Mesenchymal stem cell (in vitro differentiated cells and primary cell): ENCODE measurements at regions not wholly inside any gene's neighbourhood (a gene's known extent, or its start where the extent isn't known, plus 50 kb on each side); places are given as distances from the start of the nearest gene placed in this dataset.

ENCODE experiments used
- DNase-seq: peaks from one replicate; pipeline ENCODE4 v3.0.0-alpha.2; 2013
- H2AFZ ChIP-seq: one replicate; pipeline ENCODE4 v1.6.1; 2013; ENCODE audit warnings: low read depth, mild to moderate bottlenecking, control low read depth, inconsistent platforms, low read length, moderate library complexity
- H2AK5ac ChIP-seq: 2 replicates; pipeline ENCODE4 v1.6.1; 2013; ENCODE audit warnings: low read length, moderate library complexity, mild to moderate bottlenecking, inconsistent platforms; ENCODE audit not compliant: severe bottlenecking
- H2BK120ac ChIP-seq: one replicate; pipeline ENCODE4 v1.6.1; 2013; ENCODE audit warnings: low read depth, mild to moderate bottlenecking, inconsistent platforms, low read length, moderate library complexity
- H2BK12ac ChIP-seq, 2 experiments: one replicate each; pipeline ENCODE4 v1.6.1; 2013; ENCODE audit warnings: inconsistent platforms in 2 of 2, low read length in 2 of 2, mild to moderate bottlenecking in 2 of 2, moderate library complexity in 2 of 2, control low read depth in 1 of 2
- H2BK15ac ChIP-seq: one replicate; pipeline ENCODE4 v1.6.1; 2013; ENCODE audit warnings: mild to moderate bottlenecking, low read depth, inconsistent platforms; ENCODE audit not compliant: poor library complexity, severe bottlenecking
- H2BK5ac ChIP-seq: 2 replicates; pipeline ENCODE4 v1.6.1; 2013; ENCODE audit warnings: low read depth, mild to moderate bottlenecking, low read length, control low read depth, inconsistent platforms; ENCODE audit not compliant: poor library complexity, severe bottlenecking
- H3K14ac ChIP-seq, 2 experiments: one replicate each; pipeline ENCODE4 v1.6.1; 2013; ENCODE audit warnings: inconsistent platforms in 2 of 2, low read length in 2 of 2, control low read depth in 1 of 2, mild to moderate bottlenecking in 1 of 2, moderate library complexity in 1 of 2
- H3K18ac ChIP-seq, 2 experiments: one replicate each; pipeline ENCODE4 v1.6.1; 2013; ENCODE audit warnings: inconsistent platforms in 2 of 2, low read length in 2 of 2, control low read depth in 1 of 2, low read depth in 1 of 2, mild to moderate bottlenecking in 1 of 2
- H3K23ac ChIP-seq, 2 experiments: one replicate each; pipeline ENCODE4 v1.6.1; 2013; ENCODE audit warnings: inconsistent platforms in 2 of 2, low read length in 2 of 2, mild to moderate bottlenecking in 2 of 2, moderate library complexity in 2 of 2, control low read depth in 1 of 2
- H3K27ac ChIP-seq: 2 replicates; pipeline ENCODE4 v1.5.1; 2013; ENCODE audit warnings: mild to moderate bottlenecking, moderate library complexity, low read length, control low read depth, inconsistent platforms; ENCODE audit not compliant: poor library complexity, severe bottlenecking
- H3K27me3 ChIP-seq, 2 experiments: 2 replicates each; pipeline versions ENCODE4 v1.6.1 to v1.7.0; 2013; ENCODE audit warnings: low read length in 2 of 2, mild to moderate bottlenecking in 2 of 2, moderate library complexity in 2 of 2, control low read depth in 1 of 2, inconsistent platforms in 1 of 2; ENCODE audit not compliant: control insufficient read depth in 1 of 2, insufficient read depth in 1 of 2
- H3K36me3 ChIP-seq, 2 experiments: 2 replicates each; pipeline versions ENCODE4 v1.6.1 to v1.7.0; 2013; ENCODE audit warnings: low read length in 2 of 2, control low read depth in 1 of 2, inconsistent platforms in 1 of 2, low read depth in 1 of 2, mild to moderate bottlenecking in 1 of 2; ENCODE audit not compliant: insufficient read depth in 2 of 2, control insufficient read depth in 1 of 2
- H3K4ac ChIP-seq, 2 experiments: one replicate each; pipeline ENCODE4 v1.6.1; 2013; ENCODE audit warnings: inconsistent platforms in 2 of 2, low read length in 2 of 2, mild to moderate bottlenecking in 2 of 2, moderate library complexity in 2 of 2, control low read depth in 1 of 2, low read depth in 1 of 2
- H3K4me1 ChIP-seq: 2 replicates; pipeline ENCODE4 v1.6.1; 2013; ENCODE audit warnings: low read depth, low read length, control low read depth; ENCODE audit not compliant: control insufficient read depth, insufficient read depth
- H3K4me2 ChIP-seq: 2 replicates; pipeline ENCODE4 v1.6.1; 2013; ENCODE audit warnings: low read length, mild to moderate bottlenecking, inconsistent platforms; ENCODE audit not compliant: poor library complexity, severe bottlenecking
- H3K4me3 ChIP-seq, 2 experiments: 2 replicates each; pipeline versions ENCODE4 v1.5.1 to v1.7.0; 2013; ENCODE audit warnings: low read length in 2 of 2, mild to moderate bottlenecking in 2 of 2, control low read depth in 1 of 2, low read depth in 1 of 2; ENCODE audit not compliant: insufficient read depth in 1 of 2
- H3K79me1 ChIP-seq: replicated peaks from 2 replicates; pipeline ENCODE4 v1.6.1; 2013; ENCODE audit warnings: mild to moderate bottlenecking, control low read depth, low read length, inconsistent platforms; ENCODE audit not compliant: poor library complexity, severe bottlenecking
- H3K9ac ChIP-seq: 2 replicates; pipeline ENCODE4 v1.7.0; 2013; ENCODE audit warnings: mild to moderate bottlenecking, low read length, moderate library complexity
- H3K9me3 ChIP-seq: 2 replicates; pipeline ENCODE4 v1.7.0; 2013; ENCODE audit warnings: mild to moderate bottlenecking, low read length; ENCODE audit not compliant: control insufficient read depth
- H4K8ac ChIP-seq: one replicate; pipeline ENCODE4 v1.6.1; 2013; ENCODE audit warnings: inconsistent platforms, mild to moderate bottlenecking, low read length, moderate library complexity
- H4K91ac ChIP-seq: one replicate; pipeline ENCODE4 v1.6.1; 2013; ENCODE audit warnings: mild to moderate bottlenecking, low read length, inconsistent platforms
- WGBS: methylation state at CpG from one replicate; pipeline ENCODE4 v1.1.7; 2013; ENCODE audit warnings: mixed read lengths; 5-methylcytosine and 5-hydroxymethylcytosine counted together

DNA sequence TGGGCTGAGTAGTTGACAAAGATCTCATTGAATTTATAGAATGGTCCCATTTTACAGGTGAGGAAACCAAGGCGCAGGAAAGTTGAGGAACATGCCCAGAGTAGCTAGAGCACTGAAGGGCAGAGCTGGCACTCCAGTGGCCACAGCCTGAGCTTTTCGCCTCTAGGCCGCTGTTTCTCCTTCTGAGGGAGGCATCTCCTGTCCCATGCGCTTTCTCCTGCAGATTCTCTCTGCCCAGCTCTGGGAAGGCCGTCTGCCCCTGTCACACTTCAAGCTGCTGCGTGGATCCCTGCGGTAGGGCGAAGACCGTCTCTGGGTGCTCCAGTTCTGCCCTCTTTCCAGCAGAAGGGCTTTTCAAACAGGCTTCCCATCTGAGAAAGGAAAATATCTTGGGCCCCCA, 159.9 kb downstream of the ACTL8 start:
- Histone ChIP-seq H3K18ac (no peak overlapping the region), H3K9ac (no peak overlapping the region), H3K4ac (no peak overlapping the region), H3K14ac (no peak overlapping the region), H3K27me3 (peaks cover 0 to 64% of the 10 kb centered on the region in 2 experiments), H2AK5ac (no peak overlapping the region), H3K4me1 (no peaks in the 10 kb centered on the region), H3K27ac (no peak overlapping the region), H2BK5ac (no peak overlapping the region), H2BK120ac (no peak overlapping the region), H3K4me2 (no peak overlapping the region), H3K4me3 (no peak overlapping the region), H3K23ac (no peak overlapping the region), H3K36me3 (no peaks in the 10 kb centered on the region), H3K9me3 (no peaks in the 10 kb centered on the region), H2AFZ (no peak overlapping the region), H4K8ac (no peak overlapping the region), H3K79me1 (no peaks in the 10 kb centered on the region), H2BK15ac (no peak overlapping the region), H4K91ac (no peak overlapping the region), H2BK12ac (no peak overlapping the region)
- no peak for DNase-seq
- 61% methylated on average over 9 of the region's 9 CpGs for WGBS

DNA sequence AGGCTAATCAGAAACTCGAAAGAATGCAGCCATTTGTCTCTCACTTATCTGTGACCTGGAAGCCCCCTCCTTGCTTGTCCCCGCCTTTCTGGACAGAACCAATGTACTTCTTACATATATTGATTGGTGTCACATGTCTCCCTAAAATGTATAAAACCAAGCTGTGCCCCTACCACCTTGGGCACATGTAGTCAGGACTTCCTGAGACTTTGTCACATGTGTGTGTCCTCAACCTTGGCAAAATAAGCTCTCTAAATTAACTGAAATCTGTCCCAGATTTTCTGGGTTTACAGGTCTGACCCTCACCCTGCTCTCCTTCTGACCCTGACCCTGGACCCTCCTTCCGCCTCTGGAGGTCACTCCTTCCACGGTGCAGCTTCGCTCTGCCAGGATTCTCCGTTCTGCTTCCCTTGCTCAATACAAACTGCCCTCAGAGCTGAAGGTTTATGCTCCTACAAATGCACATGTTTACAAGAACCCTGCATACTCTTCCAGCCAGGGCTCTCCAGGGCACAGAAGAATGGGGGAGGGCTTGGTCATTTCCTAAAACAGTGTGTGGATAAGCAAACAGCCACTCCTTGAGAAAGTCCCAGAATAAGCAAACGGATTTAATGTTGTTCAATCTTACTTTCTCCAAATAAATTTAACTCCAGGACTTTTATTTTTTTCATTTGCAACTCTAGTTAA, 160.5 kb downstream of the ACTL8 start:
- 32% methylated on average over 7 of the region's 7 CpGs for WGBS
- H3K36me3 ChIP-seq, result no peaks in the 10 kb centered on the region

DNA sequence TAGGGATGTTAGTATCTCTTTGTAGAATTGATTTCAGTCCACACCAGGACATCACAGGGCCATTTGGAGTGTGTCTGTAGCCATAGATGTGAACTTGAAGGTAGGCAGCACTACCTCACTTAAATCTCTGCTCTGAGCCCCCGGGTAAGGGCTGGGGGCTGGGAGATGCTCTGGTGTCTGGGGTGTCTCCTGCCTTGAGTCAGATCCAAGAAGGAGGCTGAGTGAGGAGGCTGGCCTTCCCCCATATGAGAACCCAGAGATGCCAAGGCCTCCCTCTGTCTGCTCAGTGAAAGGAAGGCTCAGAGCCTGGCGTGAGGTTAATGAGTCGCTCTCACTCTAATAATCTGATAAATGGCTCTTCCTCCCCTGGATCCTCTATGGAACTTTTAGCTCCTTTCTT, 161.6 kb downstream of the ACTL8 start:
- Histone ChIP-seq H3K36me3 (no peaks in the 10 kb centered on the region), H3K4ac (no peak overlapping the region), H3K23ac (no peak overlapping the region), H3K9me3 (no peaks in the 10 kb centered on the region), H2AK5ac (no peak overlapping the region), H2BK5ac (no peak overlapping the region), H2BK120ac (no peak overlapping the region), H2BK15ac (no peak overlapping the region), H3K27ac (no peak overlapping the region), H2BK12ac (no peak overlapping the region), H3K27me3 (peaks cover 0 to 82% of the 10 kb centered on the region in 2 experiments), H4K8ac (no peak overlapping the region), H3K4me3 (no peak overlapping the region), H3K14ac (no peak overlapping the region), H3K4me2 (no peak overlapping the region), H2AFZ (no peak overlapping the region), H3K79me1 (no peaks in the 10 kb centered on the region), H4K91ac (no peak overlapping the region), H3K18ac (no peak overlapping the region), H3K9ac (no peak overlapping the region), H3K4me1 (no peaks in the 10 kb centered on the region)
- DNase-seq, result no peak
- 75% methylated on average over 3 of the region's 3 CpGs for WGBS

More for the DNA sequence above, 160.5 kb downstream of the ACTL8 start:
- no peak overlapping the region for H2AFZ ChIP-seq
- H3K79me1 ChIP-seq, result no peaks in the 10 kb centered on the region
- no peak overlapping the region for H4K91ac ChIP-seq
- H3K4ac ChIP-seq, result no peak overlapping the region
- DNase-seq, result no peak
- H3K18ac ChIP-seq, result no peak overlapping the region
- H3K9me3 ChIP-seq, result no peaks in the 10 kb centered on the region
- no peak overlapping the region for H3K23ac ChIP-seq
- H3K4me1 ChIP-seq, result no peaks in the 10 kb centered on the region
- no peak overlapping the region for H4K8ac ChIP-seq
- H2BK120ac ChIP-seq, result no peak overlapping the region
- no peak overlapping the region for H2BK12ac ChIP-seq
- peaks cover 0 to 71% of the 10 kb centered on the region in 2 experiments for H3K27me3 ChIP-seq
- no peak overlapping the region for H2BK5ac ChIP-seq
- H2BK15ac ChIP-seq, result no peak overlapping the region
- H3K14ac ChIP-seq, result no peak overlapping the region
- H2AK5ac ChIP-seq, result no peak overlapping the region
- no peak overlapping the region for H3K27ac ChIP-seq
- H3K9ac ChIP-seq, result no peak overlapping the region
- H3K4me3 ChIP-seq, result no peak overlapping the region
- no peak overlapping the region for H3K4me2 ChIP-seq

DNA sequence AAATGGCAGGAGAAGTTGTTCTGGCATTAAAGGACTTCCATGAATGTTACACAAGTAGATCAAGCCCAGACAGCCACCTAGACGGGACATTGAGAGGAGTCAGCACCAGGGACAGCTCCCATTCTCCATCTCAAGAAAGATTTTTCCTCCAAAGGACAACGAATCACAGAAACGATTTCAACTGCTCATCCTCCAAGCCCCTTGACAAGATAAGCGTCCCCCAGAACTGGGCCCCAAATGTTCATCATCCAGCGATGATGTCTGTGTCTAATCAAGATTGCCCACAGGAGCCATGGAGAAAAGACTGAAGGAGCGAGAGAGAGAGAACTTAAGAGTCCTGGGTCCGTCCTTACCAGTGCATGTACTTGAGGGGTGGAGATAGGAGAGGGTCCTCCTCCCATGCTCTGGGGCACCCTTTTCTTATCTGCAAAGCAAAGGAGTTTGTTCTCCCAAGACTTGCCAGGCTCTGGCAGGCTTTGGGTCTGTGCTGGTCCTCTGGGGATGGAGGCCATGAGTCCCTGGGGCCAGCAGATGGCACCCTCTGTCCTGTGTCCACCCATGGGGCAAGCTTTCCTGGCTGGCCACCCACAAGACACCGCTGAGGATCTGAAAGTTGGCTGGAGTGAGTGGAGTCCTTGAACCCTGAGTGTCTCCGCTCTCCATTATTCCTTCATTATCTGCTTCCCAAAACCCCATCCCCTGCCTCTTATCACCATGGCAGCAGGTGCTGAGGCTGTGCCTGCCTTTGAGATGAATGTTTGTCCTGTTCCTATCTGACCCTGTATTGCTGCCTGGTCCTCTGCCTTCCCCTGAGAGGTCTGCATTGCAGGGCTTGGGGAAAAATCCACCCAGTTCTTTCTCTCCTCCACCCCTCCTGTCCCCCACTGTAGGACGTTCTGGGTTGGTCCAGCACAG, 164.6 kb downstream of the ACTL8 start:
- H3K23ac ChIP-seq, result no peak overlapping the region
- H3K4me2 ChIP-seq, result no peak overlapping the region
- no peak overlapping the region for H4K91ac ChIP-seq
- no peak overlapping the region for H3K9ac ChIP-seq
- no peak overlapping the region for H3K4ac ChIP-seq
- no peaks in the 10 kb centered on the region for H3K79me1 ChIP-seq
- H3K27me3 ChIP-seq, result peaks cover 0 to 88% of the 10 kb centered on the region in 2 experiments
- no peak overlapping the region for H4K8ac ChIP-seq
- no peak overlapping the region for H2AK5ac ChIP-seq
- no peak overlapping the region for H2BK15ac ChIP-seq
- H3K14ac ChIP-seq, result no peak overlapping the region
- H3K18ac ChIP-seq, result no peak overlapping the region
- H3K9me3 ChIP-seq, result no peaks in the 10 kb centered on the region
- H2BK120ac ChIP-seq, result no peak overlapping the region
- 42% methylated on average over 10 of the region's 10 CpGs for WGBS
- H3K4me3 ChIP-seq, result no peak overlapping the region
- H3K4me1 ChIP-seq, result no peaks in the 10 kb centered on the region
- H3K36me3 ChIP-seq, result no peaks in the 10 kb centered on the region
- H2AFZ ChIP-seq, result no peak overlapping the region
- no peak overlapping the region for H2BK5ac ChIP-seq
- H3K27ac ChIP-seq, result no peak overlapping the region
- no peak overlapping the region for H2BK12ac ChIP-seq
- peak; percentile 30 for DNase-seq
